Spinal cord (tissue), 9 donors: ENCODE measurements at regions not wholly inside any gene's neighbourhood (a gene's known extent, or its start where the extent isn't known, plus 50 kb on each side); places are given as distances from the start of the nearest gene placed in this dataset.
"Not testable (repeated sequence)": the region's sequence is repeated elsewhere in the genome, so short reads cannot be mapped to it uniquely, and the experiment has no call there.

Experiments used
- DNase-seq, 6 donors: peaks; one replicate each; pipeline versions ENCODE4 v3.0.0 to v3.0.0-alpha.2; 2013 to 2015; ENCODE audit warnings: low spot score in 6 of 6, low read depth in 4 of 6
- H3K27ac ChIP-seq: one replicate; pipeline ENCODE4 v1.5.1; 2013; ENCODE audit warnings: low read depth, low read length, control low read depth
- H3K27me3 ChIP-seq: one replicate; pipeline ENCODE4 v1.6.1; 2013; ENCODE audit warnings: low read length; ENCODE audit not compliant: control insufficient read depth, insufficient read depth
- H3K36me3 ChIP-seq: one replicate; pipeline ENCODE4 v1.6.1; 2013; ENCODE audit warnings: low read length; ENCODE audit not compliant: control insufficient read depth, insufficient read depth
- H3K4me1 ChIP-seq: one replicate; pipeline ENCODE4 v1.6.1; 2013; ENCODE audit warnings: low read length; ENCODE audit not compliant: control insufficient read depth, insufficient read depth
- H3K4me3 ChIP-seq: one replicate; pipeline ENCODE4 v1.5.1; 2013; ENCODE audit warnings: low read depth, low read length, control low read depth
- H3K9me3 ChIP-seq: one replicate; pipeline ENCODE4 v1.6.1; 2013; ENCODE audit warnings: low read length; ENCODE audit not compliant: control insufficient read depth, insufficient read depth
- WGBS: methylation state at CpG from one replicate; pipeline ENCODE4 v1.1.5; 2013; ENCODE audit warnings: missing lambda C conversion rate; ENCODE audit not compliant: insufficient coverage; 5-methylcytosine and 5-hydroxymethylcytosine counted together
- donor health status: healthy.

DNA sequence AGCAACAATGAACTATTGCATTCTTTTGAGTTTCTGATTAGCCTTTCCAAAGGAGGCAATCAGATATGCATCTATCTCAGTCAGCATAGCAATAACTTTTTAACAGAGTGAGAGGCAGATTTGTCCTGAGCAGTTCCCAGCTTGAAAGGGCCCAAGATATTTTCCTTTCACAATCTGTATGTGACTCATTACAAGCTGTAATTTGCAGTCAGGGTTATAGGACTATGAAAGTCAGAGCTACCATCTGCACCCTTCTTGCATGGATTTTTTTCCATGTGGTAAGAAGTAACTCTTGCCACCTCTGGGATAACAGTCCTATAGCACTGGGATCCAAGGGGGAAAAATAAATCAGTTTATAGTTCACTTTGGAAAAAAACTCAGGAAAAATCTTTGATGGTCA, 318.2 kb upstream of the RGS17 start:
- Histone ChIP-seq H3K27ac (no peak overlapping the region), H3K4me1 (no peaks in the 10 kb centered on the region), H3K4me3 (no peak overlapping the region), H3K36me3 (no peaks in the 10 kb centered on the region), H3K9me3 (peaks cover 2% of the 10 kb centered on the region), H3K27me3 (no peaks in the 10 kb centered on the region)
- DNase-seq, result no peak

DNA sequence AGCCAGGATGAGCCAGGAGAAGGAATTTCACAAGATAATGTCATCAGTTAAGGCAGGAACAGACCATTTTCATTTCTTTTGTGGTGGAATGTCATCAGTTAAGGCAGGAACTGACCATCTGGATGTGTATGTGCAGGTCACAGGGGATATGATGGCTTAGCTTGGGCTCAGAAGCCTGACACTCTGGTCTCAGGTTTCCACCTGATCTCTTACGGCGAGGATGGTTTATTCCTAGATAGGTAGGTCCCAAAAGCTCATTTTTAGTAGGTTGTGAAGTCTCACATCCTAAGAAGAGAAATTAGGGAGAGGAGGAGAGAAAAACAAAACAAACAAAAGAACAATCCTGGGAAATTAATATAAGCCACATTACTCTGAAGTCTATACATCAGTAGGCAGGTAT, 311.7 kb upstream of the RGS17 start:
- not testable (repeated sequence) for H3K27me3 ChIP-seq, H3K9me3 ChIP-seq, DNase-seq, H3K36me3 ChIP-seq, H3K4me1 ChIP-seq, H3K4me3 ChIP-seq, H3K27ac ChIP-seq
- no CpG with 5 or more reads among the region's 2 CpGs for WGBS

DNA sequence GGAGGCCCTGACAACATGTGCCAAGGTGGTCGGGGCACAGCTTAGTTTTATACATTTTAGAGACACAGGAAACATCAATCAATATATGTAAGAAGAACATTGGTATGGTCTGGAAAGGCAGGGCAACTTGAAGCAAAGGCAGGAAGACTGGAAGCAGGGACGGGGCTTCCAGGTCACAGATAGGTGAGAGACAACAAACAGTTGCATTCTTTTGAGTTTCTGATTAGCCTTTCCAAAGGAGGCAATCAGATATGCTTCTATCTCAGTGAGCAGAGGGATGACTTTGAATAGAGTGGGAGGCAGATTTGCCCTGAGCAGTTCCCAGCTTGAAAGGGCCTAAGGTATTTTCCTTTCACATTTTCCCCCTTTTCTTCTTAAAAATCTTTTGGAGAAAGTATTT, 311.0 kb upstream of the RGS17 start:
- Histone ChIP-seq H3K27me3 (no peaks in the 10 kb centered on the region), H3K9me3 (peaks cover 2% of the 10 kb centered on the region), H3K4me3 (no peak overlapping the region), H3K4me1 (no peaks in the 10 kb centered on the region), H3K27ac (no peak overlapping the region), H3K36me3 (no peaks in the 10 kb centered on the region)
- DNase-seq, result no peak
- 25% methylated on average over 1 of the region's 2 CpGs for WGBS

DNA sequence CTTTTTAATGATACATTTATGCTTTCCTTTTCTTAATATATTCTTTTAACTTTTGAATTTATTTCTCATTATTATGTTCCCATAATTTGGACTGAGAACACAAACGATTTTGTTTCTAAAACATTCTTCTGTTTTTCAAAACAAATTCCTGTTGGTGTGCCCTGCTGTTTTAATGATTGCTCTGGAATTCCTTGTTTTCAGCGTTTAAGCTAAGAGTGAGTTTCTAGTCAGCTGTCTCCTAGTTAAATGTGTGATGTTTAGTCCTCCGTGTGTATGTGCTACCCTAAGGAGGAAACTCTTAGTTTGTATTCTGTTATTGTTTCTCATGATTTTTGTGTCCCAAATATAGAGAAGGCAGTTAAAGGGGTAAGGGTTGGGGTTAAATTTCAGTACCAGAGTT, 306.1 kb upstream of the RGS17 start:
- DNase-seq, result no peak
- H3K4me1 ChIP-seq, result no peaks in the 10 kb centered on the region
- no peaks in the 10 kb centered on the region for H3K9me3 ChIP-seq
- no peak overlapping the region for H3K4me3 ChIP-seq
- no peaks in the 10 kb centered on the region for H3K27me3 ChIP-seq
- no peaks in the 10 kb centered on the region for H3K36me3 ChIP-seq
- no peak overlapping the region for H3K27ac ChIP-seq
- WGBS, result no CpG with 5 or more reads among the region's 3 CpGs

DNA sequence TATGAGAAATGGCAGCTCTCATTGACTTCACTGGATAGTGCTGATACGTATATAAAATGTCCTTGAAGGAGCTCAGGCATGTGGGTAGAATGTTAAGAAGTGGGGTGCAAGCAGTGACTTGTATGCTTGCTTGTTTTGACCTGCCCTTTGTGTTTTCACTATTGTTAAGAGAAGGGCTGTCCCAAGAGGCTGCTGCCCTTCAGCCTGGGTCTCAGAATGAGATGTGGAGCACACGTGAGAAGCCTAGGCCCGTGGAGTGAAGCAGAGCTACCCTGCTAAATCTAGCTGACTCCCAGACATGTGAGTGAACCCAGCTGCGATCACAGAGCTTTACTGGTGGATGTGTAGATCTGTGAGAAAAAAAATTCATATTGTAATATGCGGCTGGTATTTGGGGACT, 305.3 kb upstream of the RGS17 start:
- Histone ChIP-seq H3K9me3 (no peaks in the 10 kb centered on the region), H3K27ac (no peak overlapping the region), H3K4me3 (no peak overlapping the region), H3K36me3 (no peaks in the 10 kb centered on the region), H3K4me1 (no peaks in the 10 kb centered on the region), H3K27me3 (no peaks in the 10 kb centered on the region)
- no peak for DNase-seq
- whole genome bisulfite sequencing, result 43% methylated on average over 1 of the region's 5 CpGs

DNA sequence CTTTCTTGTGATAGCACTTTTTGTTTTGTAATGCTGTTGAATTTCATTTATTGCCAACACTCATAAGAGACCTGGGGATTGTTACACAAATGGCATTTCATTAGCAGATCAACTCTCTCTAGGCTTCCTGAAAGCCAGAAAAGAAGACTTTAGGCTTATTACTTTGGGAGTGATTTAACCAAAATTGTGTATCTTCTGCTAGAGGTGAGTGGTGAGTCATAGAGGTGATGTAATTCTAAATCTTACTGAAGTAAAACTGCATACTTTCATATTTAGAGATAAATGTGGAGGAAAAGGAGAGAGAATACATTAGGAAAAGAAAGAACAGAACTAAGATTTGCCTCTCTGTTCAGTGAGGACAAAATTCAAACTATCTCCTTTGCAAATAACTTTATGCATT, 304.7 kb upstream of the RGS17 start:
- no peak for DNase-seq
- Histone ChIP-seq H3K9me3 (no peaks in the 10 kb centered on the region), H3K27me3 (no peaks in the 10 kb centered on the region), H3K27ac (no peak overlapping the region), H3K4me1 (no peaks in the 10 kb centered on the region), H3K36me3 (no peaks in the 10 kb centered on the region), H3K4me3 (no peak overlapping the region)

DNA sequence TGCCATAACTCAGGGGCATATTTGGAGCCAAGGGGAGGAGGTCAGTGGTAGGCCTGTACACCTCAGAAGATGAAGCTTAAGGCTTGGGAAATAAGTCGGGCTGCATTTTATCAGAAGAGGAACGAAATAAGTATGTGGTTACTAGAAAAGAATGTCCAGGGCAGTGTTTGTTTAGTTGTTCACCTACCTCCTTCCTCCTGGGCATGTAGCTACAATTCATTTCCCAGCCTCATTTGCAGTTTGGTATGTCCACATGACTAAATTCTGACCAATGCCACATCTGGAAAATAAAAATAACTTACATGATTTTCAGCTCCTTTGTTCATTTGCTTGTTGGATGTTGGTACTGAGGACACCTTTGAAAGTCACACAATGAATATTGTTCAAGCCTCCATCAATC, 294.5 kb upstream of the RGS17 start:
- no peak for DNase-seq
- Histone ChIP-seq H3K27ac (no peak overlapping the region), H3K27me3 (no peaks in the 10 kb centered on the region), H3K4me1 (no peaks in the 10 kb centered on the region), H3K36me3 (no peaks in the 10 kb centered on the region), H3K9me3 (no peaks in the 10 kb centered on the region), H3K4me3 (no peak overlapping the region)
- no CpG with 5 or more reads among the region's 2 CpGs for WGBS

DNA sequence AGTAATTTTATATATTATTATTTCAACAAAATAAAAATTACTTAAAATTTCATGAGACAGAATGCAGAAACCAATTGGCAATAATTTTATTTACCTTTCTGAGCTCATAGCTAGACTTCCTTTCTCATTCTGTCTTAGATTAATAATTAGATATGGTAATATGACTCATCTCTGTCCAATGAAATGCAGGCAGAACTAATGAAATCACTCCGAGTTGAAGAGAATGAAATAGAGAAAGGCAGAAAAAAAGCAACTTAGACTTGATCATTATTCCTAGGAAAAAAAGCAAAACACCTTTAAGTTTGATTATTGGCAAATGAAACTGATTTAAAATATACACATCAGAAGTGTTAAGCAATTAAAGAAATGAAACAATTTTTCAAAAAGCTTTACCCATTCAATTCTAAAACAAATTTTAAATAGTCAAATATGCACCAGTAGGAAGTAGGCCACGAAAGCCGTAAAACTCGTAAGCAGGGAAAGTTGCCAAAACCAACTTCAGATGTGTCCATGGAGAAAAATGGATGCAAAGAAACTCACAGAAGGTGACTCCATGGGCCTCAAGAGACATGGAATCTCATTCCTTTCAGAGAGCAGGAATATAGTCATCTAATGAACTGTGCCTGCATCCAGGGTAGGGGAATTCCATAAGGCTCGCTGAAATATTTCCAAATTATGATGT, 293.8 kb upstream of the RGS17 start:
- no peak overlapping the region for H3K4me3 ChIP-seq
- H3K27ac ChIP-seq, result no peak overlapping the region
- H3K36me3 ChIP-seq, result no peaks in the 10 kb centered on the region
- no peaks in the 10 kb centered on the region for H3K9me3 ChIP-seq
- no peaks in the 10 kb centered on the region for H3K4me1 ChIP-seq
- DNase-seq, result peak in 2 of 6 donors; percentile 0 to 5
- H3K27me3 ChIP-seq, result no peaks in the 10 kb centered on the region
- 66% methylated on average over 4 of the region's 5 CpGs for WGBS

DNA sequence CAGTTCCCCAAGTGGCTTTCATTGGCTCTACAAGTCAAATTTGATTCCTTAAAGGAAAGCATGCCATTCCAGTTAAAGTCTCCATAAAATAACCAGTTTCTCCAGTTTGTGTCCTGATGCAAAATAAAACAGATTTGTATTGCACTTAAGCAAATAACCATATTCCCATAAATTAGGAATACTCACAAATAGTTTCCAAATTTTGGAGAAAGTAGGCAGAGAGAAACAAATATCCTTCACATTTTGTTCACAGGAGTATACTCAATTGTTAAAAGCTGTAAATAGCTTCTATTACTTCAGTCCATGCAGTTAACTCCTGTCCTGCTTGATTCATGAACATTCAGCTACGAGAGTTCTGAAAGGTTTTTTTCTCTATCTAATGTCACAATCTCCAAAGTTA, 281.4 kb upstream of the RGS17 start:
- H3K9me3 ChIP-seq, result no peaks in the 10 kb centered on the region
- no peak for DNase-seq
- no peak overlapping the region for H3K27ac ChIP-seq
- no CpG with 5 or more reads among the region's 1 CpG for WGBS
- H3K4me1 ChIP-seq, result no peaks in the 10 kb centered on the region
- no peak overlapping the region for H3K4me3 ChIP-seq
- no peaks in the 10 kb centered on the region for H3K27me3 ChIP-seq
- no peaks in the 10 kb centered on the region for H3K36me3 ChIP-seq

DNA sequence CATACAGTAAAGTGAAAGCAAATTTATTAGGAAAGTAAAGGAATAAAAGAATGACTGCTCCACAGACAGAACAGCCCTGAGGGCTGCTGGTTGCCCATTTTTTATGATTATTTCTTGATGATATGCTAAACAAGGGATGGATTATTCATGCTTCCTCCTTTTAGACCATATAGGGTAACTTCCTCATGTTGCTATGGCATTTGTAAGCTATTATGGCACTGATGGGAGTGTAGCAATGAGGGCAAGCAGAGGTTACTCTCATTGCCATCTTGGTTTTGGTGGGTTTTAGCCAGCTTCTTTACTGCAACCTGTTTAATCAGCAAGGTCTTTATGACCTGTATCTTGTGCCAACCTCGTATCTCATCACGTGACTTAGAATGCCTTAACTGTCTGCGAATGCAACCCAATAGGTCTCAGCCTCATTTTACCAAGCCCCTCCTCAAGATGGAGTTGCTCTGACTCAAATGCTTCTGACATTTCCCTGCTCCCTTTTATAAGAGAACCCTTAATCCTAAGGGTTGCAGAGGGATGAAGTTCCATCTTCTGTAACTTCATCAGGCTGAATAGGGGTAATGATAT, 280.1 kb upstream of the RGS17 start:
- Histone ChIP-seq H3K4me3 (no peak overlapping the region), H3K27me3 (no peaks in the 10 kb centered on the region), H3K27ac (no peak overlapping the region), H3K36me3 (no peaks in the 10 kb centered on the region), H3K4me1 (no peaks in the 10 kb centered on the region), H3K9me3 (no peaks in the 10 kb centered on the region)
- WGBS, result 100% methylated on average over 3 of the region's 3 CpGs
- no peak for DNase-seq
